Activated CD8-positive, alpha-beta memory T cell treated with anti-CD3 and anti-CD28 coated beads for 1 hour (primary cell): ENCODE measurements at regions not wholly inside any gene's neighbourhood (a gene's known extent, or its start where the extent isn't known, plus 50 kb on each side); places are given as distances from the start of the nearest gene placed in this dataset.

ENCODE experiments used
- DNase-seq, 2 donors: peaks; one replicate each; pipeline ENCODE4 v3.0.0-alpha.2; 2020; ENCODE audit warnings: low read depth in 1 of 2; ENCODE audit errors: extremely low read depth in 1 of 2

- no peak for DNase-seq
Observed at GRCh38 chr12:90170740-90171139, 462.1 kb upstream of the ATP2B1 start.

- DNase-seq = no peak
Observed at GRCh38 chr12:90167518-90168208, 459.0 kb upstream of the ATP2B1 start.

- DNase-seq = no peak
Observed at GRCh38 chr12:90166671-90167070, 458.0 kb upstream of the ATP2B1 start.

- DNase-seq = no peak
Observed at GRCh38 chr12:90166012-90166411, 457.4 kb upstream of the ATP2B1 start.

GRCh38 chr12:90163975-90164374 lies 455.3 kb upstream of the ATP2B1 start:
- DNase-seq = no peak

GRCh38 chr12:90153827-90154226 lies 445.2 kb upstream of the ATP2B1 start:
- no peak for DNase-seq

- DNase-seq = no peak
Observed at GRCh38 chr12:90152897-90153624, 444.4 kb upstream of the ATP2B1 start.

GRCh38 chr12:90151491-90152015 lies 442.9 kb upstream of the ATP2B1 start:
- DNase-seq = no peak

- DNase-seq = no peak
Observed at GRCh38 chr12:90149453-90149852, 440.8 kb upstream of the ATP2B1 start.

GRCh38 chr12:90129366-90130030 lies 420.9 kb upstream of the ATP2B1 start:
- no peak for DNase-seq

GRCh38 chr12:90128526-90128925 lies 419.9 kb upstream of the ATP2B1 start:
- DNase-seq = no peak

- DNase-seq = no peak
Observed at GRCh38 chr12:90126125-90126524, 417.5 kb upstream of the ATP2B1 start.

- DNase-seq = no peak
Observed at GRCh38 chr12:90124914-90125313, 416.3 kb upstream of the ATP2B1 start.

GRCh38 chr12:90124289-90124688 lies 415.7 kb upstream of the ATP2B1 start:
- no peak for DNase-seq

- no peak for DNase-seq
Observed at GRCh38 chr12:90122681-90123080, 414.0 kb upstream of the ATP2B1 start.

- DNase-seq = no peak
Observed at GRCh38 chr12:90120627-90121026, 412.0 kb upstream of the ATP2B1 start.

GRCh38 chr12:90112666-90113065 lies 404.0 kb upstream of the ATP2B1 start:
- no peak for DNase-seq

GRCh38 chr12:90111791-90112580 lies 403.3 kb upstream of the ATP2B1 start:
- DNase-seq = no peak

- DNase-seq = no peak
Observed at GRCh38 chr12:90106568-90106967, 397.9 kb upstream of the ATP2B1 start.

- DNase-seq = no peak
Observed at GRCh38 chr12:90102957-90103652, 394.5 kb upstream of the ATP2B1 start.
